ENCODE measurements at regions not wholly inside any gene's neighbourhood (a gene's known extent, or its start where the extent isn't known, plus 50 kb on each side); places are given as distances from the start of the nearest gene placed in this dataset.

- Mint-ChIP-seq H3K4me1 (peaks cover 50% of the 10 kb centered on the region), H3K27me3 (ENCODE audit: low read depth) (peaks cover 29% of the 10 kb centered on the region), H3K4me3 (no peak overlapping the region), H3K9me3 (no peaks in the 10 kb centered on the region), H3K36me3 (ENCODE audit: low read depth) (no peaks in the 10 kb centered on the region), H3K27ac (ENCODE audit: unreplicated experiment) (no peak overlapping the region)
- TF ChIP-seq, protein P1, sequence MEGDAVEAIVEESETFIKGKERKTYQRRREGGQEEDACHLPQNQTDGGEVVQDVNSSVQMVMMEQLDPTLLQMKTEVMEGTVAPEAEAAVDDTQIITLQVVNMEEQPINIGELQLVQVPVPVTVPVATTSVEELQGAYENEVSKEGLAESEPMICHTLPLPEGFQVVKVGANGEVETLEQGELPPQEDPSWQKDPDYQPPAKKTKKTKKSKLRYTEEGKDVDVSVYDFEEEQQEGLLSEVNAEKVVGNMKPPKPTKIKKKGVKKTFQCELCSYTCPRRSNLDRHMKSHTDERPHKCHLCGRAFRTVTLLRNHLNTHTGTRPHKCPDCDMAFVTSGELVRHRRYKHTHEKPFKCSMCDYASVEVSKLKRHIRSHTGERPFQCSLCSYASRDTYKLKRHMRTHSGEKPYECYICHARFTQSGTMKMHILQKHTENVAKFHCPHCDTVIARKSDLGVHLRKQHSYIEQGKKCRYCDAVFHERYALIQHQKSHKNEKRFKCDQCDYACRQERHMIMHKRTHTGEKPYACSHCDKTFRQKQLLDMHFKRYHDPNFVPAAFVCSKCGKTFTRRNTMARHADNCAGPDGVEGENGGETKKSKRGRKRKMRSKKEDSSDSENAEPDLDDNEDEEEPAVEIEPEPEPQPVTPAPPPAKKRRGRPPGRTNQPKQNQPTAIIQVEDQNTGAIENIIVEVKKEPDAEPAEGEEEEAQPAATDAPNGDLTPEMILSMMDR (conservative IDR thresholded peaks at IDR 0.05) = no peak
- DNase-seq (ENCODE audit: low read depth, low spot score) = no peak
These were observed 239.5 kb downstream of the MYCN start for GRCh38 chr2:16179701-16180416.

DNA sequence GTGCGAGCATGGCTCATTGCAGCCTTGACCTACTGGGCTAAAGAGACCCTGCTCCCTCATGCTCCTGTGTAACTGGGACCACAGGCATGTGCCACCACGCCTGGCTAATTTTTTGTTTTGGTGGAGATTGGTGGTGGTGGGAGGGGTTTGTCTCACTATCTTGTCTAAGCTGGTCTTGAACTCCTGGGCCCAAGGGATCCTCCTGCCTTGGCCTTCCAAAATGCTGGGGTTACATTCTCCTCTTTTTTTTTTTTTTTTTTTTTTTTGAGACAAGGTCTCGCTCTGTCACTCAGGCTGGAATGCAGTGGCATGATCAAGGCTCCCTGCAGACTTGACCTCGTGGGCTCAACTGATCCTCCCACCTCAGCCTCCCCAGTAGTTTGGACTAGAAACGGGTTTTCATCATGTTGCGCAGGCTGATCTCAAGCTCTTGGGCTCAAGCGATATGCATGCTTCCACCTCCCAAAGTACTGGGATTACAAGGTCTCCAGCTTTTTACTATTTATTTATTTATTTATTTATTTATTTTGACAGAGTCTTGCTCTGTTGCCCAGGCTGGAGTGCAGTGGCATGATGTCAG, 238.3 kb downstream of the MYCN start:
- Mint-ChIP-seq H3K36me3 (ENCODE audit: low read depth) (no peaks in the 10 kb centered on the region), H3K27ac (ENCODE audit: unreplicated experiment) (no peak overlapping the region), H3K4me3 (no peak overlapping the region), H3K9me3 (no peaks in the 10 kb centered on the region), H3K27me3 (ENCODE audit: low read depth) (peaks cover 29% of the 10 kb centered on the region), H3K4me1 (peaks cover 51% of the 10 kb centered on the region)
- TF ChIP-seq, protein P1 (conservative IDR thresholded peaks at IDR 0.05) = no peak
- DNase-seq (ENCODE audit: low read depth, low spot score) = no peak

- Mint-ChIP-seq H3K27ac (ENCODE audit: unreplicated experiment) (no peak overlapping the region), H3K4me1 (peaks cover 47% of the 10 kb centered on the region), H3K36me3 (ENCODE audit: low read depth) (no peaks in the 10 kb centered on the region), H3K4me3 (no peak overlapping the region), H3K27me3 (ENCODE audit: low read depth) (peaks cover 26% of the 10 kb centered on the region), H3K9me3 (no peaks in the 10 kb centered on the region)
- no peak for DNase-seq (ENCODE audit: low read depth, low spot score)
- TF ChIP-seq, protein P1 (conservative IDR thresholded peaks at IDR 0.05) = no peak
These were observed 237.4 kb downstream of the MYCN start for GRCh38 chr2:16177671-16178180.

DNA sequence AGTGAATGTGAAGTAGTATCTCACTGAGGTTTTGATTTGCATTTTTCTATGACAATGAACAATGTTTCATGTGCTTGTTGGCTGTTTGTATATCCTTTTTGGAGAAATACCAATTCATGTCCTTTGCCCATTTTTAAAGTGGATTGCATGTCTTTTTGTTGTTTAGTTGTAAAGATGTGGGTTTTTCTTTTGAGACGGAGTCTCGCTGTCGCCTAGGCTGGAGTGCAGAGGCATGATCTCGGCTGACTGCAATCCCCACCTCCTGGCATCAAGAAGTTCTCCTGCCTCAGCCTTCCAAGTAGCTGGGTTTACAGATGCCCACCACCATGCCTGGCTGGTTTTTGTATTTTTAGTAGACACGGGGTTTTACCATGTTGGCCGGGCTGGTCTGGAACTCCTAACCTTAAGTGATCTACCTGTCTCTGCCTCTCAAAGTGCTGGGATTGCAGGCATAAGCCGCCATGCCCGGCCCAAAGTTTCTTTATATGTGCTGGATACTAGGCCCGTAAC, 236.7 kb downstream of the MYCN start:
- DNase-seq (ENCODE audit: low read depth, low spot score) = no peak
- Mint-ChIP-seq H3K36me3 (ENCODE audit: low read depth) (no peaks in the 10 kb centered on the region), H3K27me3 (ENCODE audit: low read depth) (peaks cover 23% of the 10 kb centered on the region), H3K27ac (ENCODE audit: unreplicated experiment) (peak overlapping the region; percentile 50), H3K4me1 (peaks cover 49% of the 10 kb centered on the region), H3K4me3 (no peak overlapping the region), H3K9me3 (no peaks in the 10 kb centered on the region)
- TF ChIP-seq, protein P1 (conservative IDR thresholded peaks at IDR 0.05) = no peak

DNA sequence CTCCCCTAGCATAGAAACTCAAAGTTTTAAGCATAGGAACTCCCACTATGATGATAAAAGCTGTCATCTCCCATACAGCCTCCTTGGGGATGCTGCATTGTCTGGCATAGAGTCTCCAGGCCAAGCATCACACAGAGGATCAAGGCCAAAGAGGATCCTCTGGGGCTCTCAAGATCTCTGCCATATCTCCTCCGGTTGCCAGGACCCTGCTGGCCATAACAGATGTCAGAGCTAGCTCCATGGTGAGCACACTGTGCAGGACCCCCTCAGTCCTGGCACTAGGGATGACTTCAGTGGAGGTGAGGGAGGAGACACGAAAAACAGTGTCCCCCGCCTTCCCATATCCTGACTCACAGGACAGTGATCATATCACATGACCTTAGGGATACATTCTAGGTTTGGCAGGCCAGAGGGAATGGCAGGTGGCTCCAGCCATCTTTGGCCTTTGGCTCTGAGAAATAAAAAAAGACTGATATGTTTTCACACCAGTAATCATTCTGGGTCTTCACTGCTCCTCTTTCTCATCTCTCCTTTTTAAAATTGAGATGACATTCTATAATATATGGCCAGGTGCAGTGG, 235.0 kb downstream of the MYCN start:
- Mint-ChIP-seq H3K4me3 (no peak overlapping the region), H3K27ac (ENCODE audit: unreplicated experiment) (no peak overlapping the region), H3K4me1 (peaks cover 36% of the 10 kb centered on the region), H3K27me3 (ENCODE audit: low read depth) (peaks cover 10% of the 10 kb centered on the region), H3K36me3 (ENCODE audit: low read depth) (no peaks in the 10 kb centered on the region), H3K9me3 (no peaks in the 10 kb centered on the region)
- TF ChIP-seq, protein P1 (conservative IDR thresholded peaks at IDR 0.05) = no peak
- DNase-seq (ENCODE audit: low read depth, low spot score) = no peak

All from neural crest cell (in vitro differentiated cells).